ENCODE measurements at regions not wholly inside any gene's neighbourhood (a gene's known extent, or its start where the extent isn't known, plus 50 kb on each side); places are given as distances from the start of the nearest gene placed in this dataset.

DNA sequence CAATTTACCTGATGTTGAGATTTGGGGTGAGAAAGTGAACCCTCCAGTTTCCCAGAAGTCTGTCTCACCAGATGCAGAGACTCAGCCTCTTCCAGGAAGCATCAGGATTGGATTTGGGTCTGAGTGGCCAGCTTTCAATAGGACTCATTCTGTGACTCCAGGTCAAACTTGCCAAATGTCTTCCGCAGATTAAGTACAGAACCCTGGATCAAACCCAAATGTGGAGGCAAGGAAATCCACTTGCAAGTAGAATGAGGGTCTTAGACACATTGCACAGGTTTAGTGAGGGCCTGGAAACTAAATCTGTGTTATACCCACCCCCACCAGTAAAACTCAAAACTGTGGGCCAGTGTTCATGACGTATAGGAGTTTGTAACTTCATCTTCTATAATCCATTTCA is 372.2 kb upstream of the MGMT start:
- H3K27ac Mint-ChIP-seq, result no peak overlapping the region
- Histone ChIP-seq H3K27me3 (ENCODE audit: control insufficient read depth in 2 of 2, insufficient read depth in 2 of 2, low read length in 2 of 2) (no peaks in the 10 kb centered on the region), H3K36me3 (ENCODE audit: control insufficient read depth in 2 of 3, insufficient read depth in 3 of 3, low read length in 3 of 3) (no peaks in the 10 kb centered on the region), H3K27ac (ENCODE audit: low read depth, low read length) (no peak overlapping the region), H3K4me1 (ENCODE audit: control insufficient read depth in 2 of 2, insufficient read depth in 2 of 2, low read length in 2 of 2) (no peaks in the 10 kb centered on the region), H3K4me3 (ENCODE audit: low read length) (no peak overlapping the region), H3K9me3 (ENCODE audit: control insufficient read depth in 2 of 3, low read length in 3 of 3) (no peaks in the 10 kb centered on the region)
- intact Hi-C loops (cut with micrococcal nuclease), result no loop called here
- peaks cover 0 to 1% (median 0%) of the 10 kb centered on the region in 5 donors for H3K36me3 Mint-ChIP-seq
- ATAC-seq (no peak), DNase-seq (no peak)
- CTCF ChIA-PET, result no interaction called here
- H3K27me3 Mint-ChIP-seq, result peaks cover 0 to 4% (median 0%) of the 10 kb centered on the region in 5 donors
- POLR2A ChIA-PET, result no interaction called here
- H3K9me3 Mint-ChIP-seq, result peaks cover 0 to 5% (median 0%) of the 10 kb centered on the region in 11 donors
- peaks cover 0 to 3% (median 3%) of the 10 kb centered on the region in 7 donors for H3K4me1 Mint-ChIP-seq
- no peak overlapping the region for H3K4me3 Mint-ChIP-seq

DNA sequence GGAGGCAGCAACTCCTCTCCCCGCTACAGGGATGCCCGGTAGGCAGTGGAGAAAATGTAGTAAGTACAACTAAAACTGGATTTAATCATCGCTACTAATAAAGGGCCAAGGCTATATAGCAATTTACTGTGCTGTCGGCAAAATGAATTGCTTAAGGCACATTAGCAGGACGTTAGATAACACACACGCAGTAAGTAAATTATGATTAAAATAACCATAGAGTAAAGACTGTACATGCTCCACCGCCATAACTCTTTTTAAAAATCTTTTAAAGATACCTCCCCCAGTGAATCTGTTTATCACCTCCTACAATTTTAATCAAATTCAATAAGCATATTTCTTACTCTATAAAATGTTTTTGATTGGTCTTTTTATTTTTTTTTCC is 371.4 kb upstream of the MGMT start:
- H3K9me3 Mint-ChIP-seq, result peaks cover 0 to 5% (median 0%) of the 10 kb centered on the region in 11 donors
- intact Hi-C loops (cut with micrococcal nuclease), result no loop called here
- peaks cover 0 to 4% (median 0%) of the 10 kb centered on the region in 5 donors for H3K27me3 Mint-ChIP-seq

DNA sequence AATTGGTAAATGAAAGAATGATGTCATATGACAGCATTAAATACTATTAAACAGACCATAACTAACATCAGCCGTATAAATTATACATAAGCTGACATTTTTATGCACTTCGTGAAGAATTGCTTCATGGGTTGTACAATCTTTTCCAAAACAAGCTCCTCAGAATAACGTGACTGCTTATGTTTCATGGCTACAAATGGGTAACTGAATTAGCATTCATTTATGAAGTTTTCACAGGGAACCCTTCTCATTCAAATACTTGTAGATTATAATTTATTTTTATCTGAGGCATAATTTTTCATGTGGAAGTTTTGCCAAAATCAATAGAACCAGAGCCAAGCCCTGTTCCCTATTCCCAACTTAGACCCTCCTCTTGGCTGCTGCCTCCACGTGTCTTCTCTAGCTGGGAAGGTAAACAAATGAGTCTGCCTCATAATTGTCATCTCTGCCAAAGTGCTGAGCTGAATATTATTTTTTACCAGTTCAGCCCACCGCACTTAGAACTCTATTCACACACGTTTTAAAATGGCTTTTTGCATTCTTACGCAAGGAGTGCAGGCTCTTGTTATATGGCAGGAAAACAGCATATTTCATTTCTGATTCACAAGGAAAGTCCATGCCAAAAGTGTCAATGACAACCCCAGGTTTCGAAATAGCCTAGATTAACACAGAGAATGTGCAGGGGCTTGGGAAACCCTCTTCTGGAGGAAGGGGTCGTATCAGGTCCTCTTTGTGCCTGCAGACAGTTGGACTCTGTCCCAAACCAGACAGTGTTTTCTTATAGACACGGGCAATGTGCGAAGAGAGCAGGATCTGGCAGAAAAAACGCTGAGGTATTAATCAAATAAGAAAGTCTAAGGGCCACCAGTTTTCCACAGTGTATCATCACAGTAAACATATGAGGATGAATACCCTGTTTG is 370.7 kb upstream of the MGMT start:
- CTCF ChIA-PET, result no interaction called here

More for the DNA sequence above, 371.4 kb upstream of the MGMT start:
- Histone ChIP-seq H3K27ac (ENCODE audit: low read depth, low read length) (no peak overlapping the region), H3K4me3 (ENCODE audit: low read length) (no peak overlapping the region), H3K4me1 (ENCODE audit: control insufficient read depth in 2 of 2, insufficient read depth in 2 of 2, low read length in 2 of 2) (no peaks in the 10 kb centered on the region), H3K36me3 (ENCODE audit: control insufficient read depth in 2 of 3, insufficient read depth in 3 of 3, low read length in 3 of 3) (no peaks in the 10 kb centered on the region), H3K9me3 (ENCODE audit: control insufficient read depth in 2 of 3, low read length in 3 of 3) (no peaks in the 10 kb centered on the region), H3K27me3 (ENCODE audit: control insufficient read depth in 2 of 2, insufficient read depth in 2 of 2, low read length in 2 of 2) (no peaks in the 10 kb centered on the region)
- ChIA-PET CTCF (no interaction called here), POLR2A (interaction anchor here (1.3 kb wide), 1 partner anchor 9 kb away, joined by 4 read pairs; no protein-coding TSS in a partner anchor)
- ATAC-seq (no peak), DNase-seq (no peak)
- peaks cover 0 to 3% (median 0%) of the 10 kb centered on the region in 5 donors for H3K36me3 Mint-ChIP-seq
- no peak overlapping the region for H3K4me3 Mint-ChIP-seq
- H3K4me1 Mint-ChIP-seq, result peaks cover 0 to 11% (median 9%) of the 10 kb centered on the region in 7 donors
- H3K27ac Mint-ChIP-seq, result no peak overlapping the region

DNA sequence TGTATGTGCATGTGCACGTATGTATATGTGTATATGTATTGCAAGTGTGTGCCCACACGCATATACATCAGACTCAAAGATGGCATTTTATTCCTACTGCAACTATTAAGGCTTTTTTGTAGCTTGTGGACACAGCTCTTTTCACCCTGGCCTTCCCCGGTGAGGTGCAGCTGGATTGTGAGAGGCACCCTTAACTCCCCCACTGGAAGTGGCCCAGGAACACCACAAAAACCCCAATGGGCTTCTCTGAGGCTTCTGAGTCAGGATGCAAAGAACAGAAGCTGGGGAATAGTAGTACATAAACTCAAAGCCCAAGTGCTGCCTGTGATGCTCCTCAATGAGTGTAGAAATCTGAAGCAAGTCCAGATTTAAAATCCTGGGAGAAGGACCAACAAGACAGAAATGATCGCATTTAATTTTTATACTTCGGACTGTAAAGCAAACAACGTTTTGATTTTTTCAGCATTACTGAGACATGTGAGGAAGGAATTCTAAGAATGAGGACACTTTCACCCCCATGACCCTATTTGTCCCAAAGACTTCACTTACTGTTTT is 369.2 kb upstream of the MGMT start:
- Mint-ChIP-seq H3K4me1 (peaks cover 2 to 33% (median 28%) of the 10 kb centered on the region in 7 donors), H3K27ac (no peak overlapping the region), H3K4me3 (no peak overlapping the region), H3K9me3 (peaks cover 0 to 5% (median 0%) of the 10 kb centered on the region in 11 donors), H3K27me3 (peaks cover 0 to 4% (median 0%) of the 10 kb centered on the region in 5 donors), H3K36me3 (peaks cover 0 to 11% (median 0%) of the 10 kb centered on the region in 5 donors)
- H3K36me3 ChIP-seq (ENCODE audit: control insufficient read depth in 2 of 3, insufficient read depth in 3 of 3, low read length in 3 of 3), result no peaks in the 10 kb centered on the region
- H3K27ac ChIP-seq (ENCODE audit: low read depth, low read length), result no peak overlapping the region
- no peaks in the 10 kb centered on the region for H3K27me3 ChIP-seq (ENCODE audit: control insufficient read depth in 2 of 2, insufficient read depth in 2 of 2, low read length in 2 of 2)
- no peaks in the 10 kb centered on the region for H3K9me3 ChIP-seq (ENCODE audit: control insufficient read depth in 2 of 3, low read length in 3 of 3)
- ATAC-seq, result no peak
- ChIA-PET CTCF (no interaction called here), POLR2A (interaction anchor here (1.5 kb wide), 1 partner anchor 11 kb away, joined by 4 read pairs; no protein-coding TSS in a partner anchor)
- DNase-seq, result no peak
- peaks cover 0 to 16% of the 10 kb centered on the region in 2 donors for H3K4me1 ChIP-seq (ENCODE audit: control insufficient read depth in 2 of 2, insufficient read depth in 2 of 2, low read length in 2 of 2)
- intact Hi-C loops (cut with micrococcal nuclease), result no loop called here
- no peak overlapping the region for H3K4me3 ChIP-seq (ENCODE audit: low read length)

More for the DNA sequence above, 370.7 kb upstream of the MGMT start:
- Mint-ChIP-seq H3K4me3 (no peak overlapping the region), H3K9me3 (peaks cover 0 to 5% (median 0%) of the 10 kb centered on the region in 11 donors), H3K27ac (no peak overlapping the region), H3K27me3 (peaks cover 0 to 4% (median 0%) of the 10 kb centered on the region in 5 donors), H3K4me1 (peaks cover 2 to 17% (median 16%) of the 10 kb centered on the region in 7 donors), H3K36me3 (peaks cover 0 to 3% (median 0%) of the 10 kb centered on the region in 5 donors)
- Histone ChIP-seq H3K4me3 (ENCODE audit: low read length) (no peak overlapping the region), H3K9me3 (ENCODE audit: control insufficient read depth in 2 of 3, low read length in 3 of 3) (no peaks in the 10 kb centered on the region), H3K27me3 (ENCODE audit: control insufficient read depth in 2 of 2, insufficient read depth in 2 of 2, low read length in 2 of 2) (no peaks in the 10 kb centered on the region), H3K36me3 (ENCODE audit: control insufficient read depth in 2 of 3, insufficient read depth in 3 of 3, low read length in 3 of 3) (no peaks in the 10 kb centered on the region), H3K27ac (ENCODE audit: low read depth, low read length) (no peak overlapping the region), H3K4me1 (ENCODE audit: control insufficient read depth in 2 of 2, insufficient read depth in 2 of 2, low read length in 2 of 2) (peaks cover 0 to 3% of the 10 kb centered on the region in 2 donors)
- POLR2A ChIA-PET, result interaction anchor here (1.3 to 1.5 kb wide), 2 partner anchors 8 to 13 kb away, joined by 4 read pairs; no protein-coding TSS in a partner anchor
- no peak for ATAC-seq
- no peak for DNase-seq
- intact Hi-C loops (cut with micrococcal nuclease), result no loop called here

DNA sequence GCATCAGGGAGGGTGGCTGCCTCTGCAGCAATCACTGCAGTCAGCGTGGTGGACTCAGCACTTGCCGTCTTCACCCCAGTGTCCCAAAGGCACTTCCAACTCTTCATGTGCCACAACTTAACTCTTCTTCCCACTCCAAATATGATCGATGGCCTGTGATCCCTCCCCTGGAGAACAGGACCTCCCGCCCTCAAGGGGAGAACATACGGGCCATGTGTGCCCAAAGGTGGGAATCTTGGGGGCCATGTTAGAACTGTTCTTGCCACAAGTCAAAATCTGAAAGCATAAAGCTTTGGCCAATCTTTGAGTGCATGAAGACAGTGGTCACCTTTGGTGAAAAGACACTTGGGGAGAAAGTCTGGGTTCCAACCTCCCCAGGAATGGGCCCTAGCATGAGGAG is 368.5 kb upstream of the MGMT start:
- intact Hi-C loops (cut with micrococcal nuclease), result no loop called here
- Histone ChIP-seq H3K27ac (ENCODE audit: low read depth, low read length) (no peak overlapping the region), H3K4me3 (ENCODE audit: low read length) (no peak overlapping the region), H3K27me3 (ENCODE audit: control insufficient read depth in 2 of 2, insufficient read depth in 2 of 2, low read length in 2 of 2) (no peaks in the 10 kb centered on the region), H3K36me3 (ENCODE audit: control insufficient read depth in 2 of 3, insufficient read depth in 3 of 3, low read length in 3 of 3) (no peaks in the 10 kb centered on the region), H3K9me3 (ENCODE audit: control insufficient read depth in 2 of 3, low read length in 3 of 3) (no peaks in the 10 kb centered on the region), H3K4me1 (ENCODE audit: control insufficient read depth in 2 of 2, insufficient read depth in 2 of 2, low read length in 2 of 2) (peaks cover 0 to 16% of the 10 kb centered on the region in 2 donors)
- POLR2A ChIA-PET, result no interaction called here
- H3K4me1 Mint-ChIP-seq, result peaks cover 2 to 39% (median 32%) of the 10 kb centered on the region in 7 donors
- H3K9me3 Mint-ChIP-seq, result peaks cover 0 to 5% (median 0%) of the 10 kb centered on the region in 11 donors
- DNase-seq (no peak), ATAC-seq (no peak)
- CTCF ChIA-PET, result no interaction called here
- no peak overlapping the region for H3K27ac Mint-ChIP-seq
- H3K36me3 Mint-ChIP-seq, result peaks cover 0 to 11% (median 0%) of the 10 kb centered on the region in 5 donors
- H3K4me3 Mint-ChIP-seq, result no peak overlapping the region
- H3K27me3 Mint-ChIP-seq, result peaks cover 0 to 2% (median 0%) of the 10 kb centered on the region in 5 donors

DNA sequence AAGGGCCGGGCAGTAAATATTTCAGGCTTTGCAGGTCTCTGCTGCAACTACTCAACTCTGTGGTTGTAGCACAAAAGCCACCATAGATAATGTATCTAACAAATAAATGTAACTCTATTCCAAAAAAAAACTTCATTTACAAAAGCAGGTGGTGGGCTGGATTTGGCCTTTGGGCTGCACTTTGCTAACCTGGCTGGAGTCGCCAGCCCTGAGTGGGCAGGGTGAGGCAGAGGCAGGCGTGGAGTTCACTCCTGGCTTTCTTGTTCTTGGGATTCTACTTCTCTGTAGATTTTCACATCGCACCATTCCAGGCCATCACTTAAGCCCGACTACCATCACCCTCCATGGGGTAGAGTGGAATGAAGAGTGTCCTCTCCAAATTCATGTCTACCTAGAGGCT is 367.6 kb upstream of the MGMT start:
- Histone ChIP-seq H3K36me3 (ENCODE audit: control insufficient read depth in 2 of 3, insufficient read depth in 3 of 3, low read length in 3 of 3) (no peaks in the 10 kb centered on the region), H3K4me1 (ENCODE audit: control insufficient read depth in 2 of 2, insufficient read depth in 2 of 2, low read length in 2 of 2) (peaks cover 0 to 24% of the 10 kb centered on the region in 2 donors), H3K9me3 (ENCODE audit: control insufficient read depth in 2 of 3, low read length in 3 of 3) (no peaks in the 10 kb centered on the region), H3K4me3 (ENCODE audit: low read length) (no peak overlapping the region), H3K27me3 (ENCODE audit: control insufficient read depth in 2 of 2, insufficient read depth in 2 of 2, low read length in 2 of 2) (no peaks in the 10 kb centered on the region), H3K27ac (ENCODE audit: low read depth, low read length) (no peak overlapping the region)
- Mint-ChIP-seq H3K27ac (no peak overlapping the region), H3K27me3 (no peaks in the 10 kb centered on the region), H3K36me3 (peaks cover 0 to 12% (median 0%) of the 10 kb centered on the region in 5 donors), H3K4me1 (peaks cover 2 to 49% (median 39%) of the 10 kb centered on the region in 7 donors), H3K9me3 (peaks cover 0 to 4% (median 0%) of the 10 kb centered on the region in 11 donors), H3K4me3 (no peak overlapping the region)
- POLR2A ChIA-PET, result no interaction called here
- DNase-seq, result no peak
- CTCF ChIA-PET, result no interaction called here
- no peak for ATAC-seq
- intact Hi-C loops (cut with micrococcal nuclease), result no loop called here
